GM12878 (cell line): ENCODE measurements at regions not wholly inside any gene's neighbourhood (a gene's known extent, or its start where the extent isn't known, plus 50 kb on each side); places are given as distances from the start of the nearest gene placed in this dataset.

Source experiments
- ATAC-seq: fragments of 200-7000 bp; cut with Tn5 transposase; 3 replicates; pipeline ENCODE4 v1.9.1; 2020; ENCODE audit warnings: mild to moderate bottlenecking, moderate library complexity
- BruUV-seq: library from RNA; stranded (reverse); fragments of 400-500 nt; replicated peaks from 2 replicates; lab custom pipeline; 2021; lab: Mats Ljungman, UMichigan
- CTCF ChIA-PET: fragments of 300-600 bp; sonication (Branson Sonifier 250); formaldehyde crosslinking; extraction: SDS; loops from one replicate; lab custom pipeline; 2021; ENCODE audit warnings: inconsistent platforms; lab: Yijun Ruan, JAX
- POLR2A ChIA-PET: fragments of 350-600 bp; formaldehyde crosslinking; extraction: SDS; loops from one replicate; lab custom pipeline; 2021; ENCODE audit warnings: inconsistent platforms; lab: Charles Lee
- RAD21 ChIA-PET: fragments of 300-600 bp; sonication (Branson Sonifier 250); formaldehyde crosslinking; loops from one replicate; lab custom pipeline; 2023; ENCODE audit warnings: antibody characterized with exemption; ENCODE audit not compliant: unreplicated experiment; lab: Charles Lee
- SMC1A ChIA-PET: fragments of 300-600 bp; sonication (Branson Sonifier 250); formaldehyde crosslinking; loops from one replicate; lab custom pipeline; 2023; ENCODE audit not compliant: unreplicated experiment, uncharacterized antibody; lab: Charles Lee
- DNase-seq: peaks from one replicate; pipeline ENCODE4 v3.0.0-alpha.2; 2011; ENCODE audit warnings: low read depth, low spot score
- FAIRE-seq: peaks from 3 replicates; lab custom pipeline; 2011; peaks lifted over from hg19 to GRCh38; lab: Jason Lieb, UNC
- H2AFZ ChIP-seq: 2 replicates; pipeline ENCODE4 v1.6.0; 2011; ENCODE audit warnings: low read depth, low read length, control low read depth; ENCODE audit not compliant: control insufficient read depth
- H3K27ac ChIP-seq: 2 replicates; pipeline ENCODE4 v1.5.1; 2011; ENCODE audit warnings: control low read depth; ENCODE audit not compliant: control insufficient read depth, insufficient read depth
- H3K27me3 ChIP-seq, 2 experiments: replicated peaks in 1 of 2; 2 replicates each; pipeline versions ENCODE4 v1.6.0 to v1.6.1; 2011; ENCODE audit warnings: low read length in 1 of 2; ENCODE audit not compliant: control insufficient read depth in 2 of 2, insufficient read depth in 2 of 2
- H3K36me3 ChIP-seq, 2 experiments: 2 replicates each; pipeline ENCODE4 v1.5.1; 2011; ENCODE audit warnings: low read length in 1 of 2; ENCODE audit not compliant: control insufficient read depth in 2 of 2, insufficient read depth in 2 of 2
- H3K4me1 ChIP-seq: 2 replicates; pipeline ENCODE4 v1.6.1; 2011; ENCODE audit warnings: mild to moderate bottlenecking, low read length, moderate library complexity, mixed read lengths; ENCODE audit not compliant: control insufficient read depth, insufficient read depth
- H3K4me2 ChIP-seq: 2 replicates; pipeline ENCODE4 v1.6.0; 2011; ENCODE audit warnings: control low read depth; ENCODE audit not compliant: control insufficient read depth, insufficient read depth
- H3K4me3 ChIP-seq: fragments of 200-600 bp; sonication (generic); 2 replicates; pipeline ENCODE4 v1.5.1; 2016
- H3K79me2 ChIP-seq: 2 replicates; pipeline ENCODE4 v1.6.0; 2011; ENCODE audit warnings: low read length; ENCODE audit not compliant: control insufficient read depth, insufficient read depth
- H3K9ac ChIP-seq: 2 replicates; pipeline ENCODE4 v1.8.0; 2011; ENCODE audit warnings: low read length, control low read depth, mixed read lengths; ENCODE audit not compliant: control insufficient read depth, insufficient read depth
- H3K9me3 ChIP-seq: replicated peaks from 3 replicates; pipeline ENCODE4 v1.5.1; 2011; ENCODE audit warnings: mild to moderate bottlenecking, low read length; ENCODE audit not compliant: control insufficient read depth, insufficient read depth
- H4K20me1 ChIP-seq: 2 replicates; pipeline ENCODE4 v1.6.0; 2011; ENCODE audit not compliant: control insufficient read depth, insufficient read depth
- CBX5 ChIP-seq: sonication (generic); IDR thresholded peaks from 2 replicates; pipeline ENCODE4 v1.6.1; 2016; ENCODE audit warnings: low read depth, moderate library complexity, mild to moderate bottlenecking, inconsistent platforms
- CHD2 ChIP-seq: IDR thresholded peaks from 2 replicates; pipeline ENCODE4 v1.6.1; 2011; ENCODE audit warnings: low read depth, low read length, improper control_type of control experiment, borderline replicate concordance
- EP300 ChIP-seq, 2 experiments: fragments of 150-350 bp in 1 of 2; IDR thresholded peaks; 2 replicates each; pipeline ENCODE4 v1.6.1; 2011 to 2012; ENCODE audit warnings: low read depth in 2 of 2, low read length in 2 of 2, borderline replicate concordance in 1 of 2, improper control_type of control experiment in 1 of 2, inconsistent platforms in 1 of 2; ENCODE audit not compliant: control insufficient read depth in 1 of 2
- HCFC1 ChIP-seq: fragments of 150-350 bp; IDR thresholded peaks from 2 replicates; pipeline ENCODE4 v1.6.1; 2014; ENCODE audit warnings: low read length
- IRF4 ChIP-seq: IDR thresholded peaks from 2 replicates; pipeline ENCODE4 v1.6.1; 2011; ENCODE audit warnings: low read depth, low read length
- KLF5 ChIP-seq: fragments of 450-650 bp; IDR thresholded peaks from 2 replicates; pipeline ENCODE4 v1.6.1; 2014; ENCODE audit warnings: mild to moderate bottlenecking; ENCODE audit not compliant: partially characterized antibody
- NRF1 ChIP-seq: conservative IDR thresholded peaks from 2 replicates; pipeline ENCODE4 v1.6.1; 2011; ENCODE audit warnings: mild to moderate bottlenecking, low read depth, low read length, improper control_type of control experiment
- PML ChIP-seq: IDR thresholded peaks from 2 replicates; pipeline ENCODE4 v1.6.1; 2012; ENCODE audit warnings: low read length, inconsistent platforms
- POLR2AphosphoS2 ChIP-seq: IDR thresholded peaks from 2 replicates; pipeline ENCODE4 v1.6.1; 2011; ENCODE audit warnings: low read depth, mild to moderate bottlenecking, low read length, improper control_type of control experiment, moderate library complexity
- TCF7 ChIP-seq: IDR thresholded peaks from 2 replicates; pipeline ENCODE4 v1.6.1; 2014; ENCODE audit warnings: antibody characterized with exemption, borderline replicate concordance
- WRNIP1 ChIP-seq: IDR thresholded peaks from 2 replicates; pipeline ENCODE4 v1.6.1; 2011; ENCODE audit warnings: low read depth, low read length, improper control_type of control experiment, borderline replicate concordance
- ZNF274 ChIP-seq: IDR thresholded peaks from one replicate; pipeline ENCODE4 v1.8.0; 2011; ENCODE audit not compliant: insufficient read length, insufficient read depth
- WGBS: methylation state at CpG from one replicate; pipeline ENCODE4 v1.1.6; 2016; ENCODE audit warnings: low lambda C conversion rate; ENCODE audit not compliant: insufficient replicate concordance, insufficient coverage; ENCODE audit errors: missing lambda C conversion rate; 5-methylcytosine and 5-hydroxymethylcytosine counted together
- in situ Hi-C: fragments of 300-500 bp; cut with MboI; formaldehyde crosslinking; loops from 9 replicates; pipeline ENCODE4 v1.14.3; 2018; ENCODE audit warnings: mixed read lengths
- intact Hi-C: fragments of 100-400 bp; cut with micrococcal nuclease; formaldehyde crosslinking; loops from one replicate; pipeline ENCODE4 v1.14.2; 2022; ENCODE audit not compliant: unreplicated experiment

GRCh38 chr1:219365451-219365850, 191.8 kb downstream of the LYPLAL1 start:
- H3K4me3 ChIP-seq: no peak overlapping the region
- ChIA-PET RAD21 (no interaction called here), CTCF (no interaction called here)
- no peak for FAIRE-seq
- TF ChIP-seq TCF7 (no peak), WRNIP1 (no peak), CBX5 (no peak)
- TF ChIP-seq, all 136 proteins: peak for 0
- ChIA-PET POLR2A (no interaction called here), SMC1A (no interaction called here)
- no TSS peak for BruUV-seq
- ATAC-seq (no peak), DNase-seq (no peak)
- Histone ChIP-seq H3K36me3 (no peaks in the 10 kb centered on the region), H2AFZ (no peak overlapping the region), H3K9me3 (no peaks in the 10 kb centered on the region), H3K27me3 (no peaks in the 10 kb centered on the region), H3K9ac (no peak overlapping the region), H3K27ac (no peak overlapping the region), H3K79me2 (no peaks in the 10 kb centered on the region), H4K20me1 (no peaks in the 10 kb centered on the region), H3K4me1 (no peaks in the 10 kb centered on the region), H3K4me2 (no peak overlapping the region)
- in situ Hi-C loops (no loop called here), intact Hi-C loops (no loop called here)
- WGBS: 21% methylated on average over 1 of the region's 1 CpG

GRCh38 chr1:219362702-219363101, 189.0 kb downstream of the LYPLAL1 start:
- no peak overlapping the region for H3K27ac ChIP-seq
- POLR2A ChIA-PET: no interaction called here
- H3K4me3 ChIP-seq: no peak overlapping the region
- CTCF ChIA-PET: interaction anchor here (0.6 kb wide), 1 partner anchor 10 kb away, joined by 3 read pairs; no protein-coding TSS in a partner anchor
- H3K4me1 ChIP-seq: no peaks in the 10 kb centered on the region
- 53% methylated on average over 3 of the region's 3 CpGs for WGBS
- no peak for DNase-seq
- RAD21 ChIA-PET: no interaction called here
- intact Hi-C loops: no loop called here
- H3K9me3 ChIP-seq: no peaks in the 10 kb centered on the region
- H3K27me3 ChIP-seq: no peaks in the 10 kb centered on the region
- in situ Hi-C loops: no loop called here
- no peak overlapping the region for H3K9ac ChIP-seq
- SMC1A ChIA-PET: no interaction called here
- no peaks in the 10 kb centered on the region for H4K20me1 ChIP-seq
- TF ChIP-seq EP300 (IDR thresholded peaks at IDR 0.05; ENCODE audit: borderline replicate concordance in 1 of 2, control insufficient read depth in 1 of 2, low read depth in 2 of 2, low read length in 2 of 2) (no peak), ZNF274 (no peak), NRF1 (no peak), IRF4 (no peak), CHD2 (no peak), HCFC1 (no peak), PML (no peak), POLR2AphosphoS2 (no peak), KLF5 (no peak)
- no peaks in the 10 kb centered on the region for H3K79me2 ChIP-seq
- no peak for ATAC-seq
- no peak overlapping the region for H2AFZ ChIP-seq
- BruUV-seq: no TSS peak
- no peak for FAIRE-seq
- H3K36me3 ChIP-seq: no peaks in the 10 kb centered on the region
- H3K4me2 ChIP-seq: no peak overlapping the region
